NCI-H146 treated with DMSO at 0.1 percent for 48 hours (cell line): ENCODE measurements at regions not wholly inside any gene's neighbourhood (a gene's known extent, or its start where the extent isn't known, plus 50 kb on each side); places are given as distances from the start of the nearest gene placed in this dataset.

Source experiments
- DNase-seq: peaks from one replicate; lab custom pipeline; 2025; ENCODE audit not compliant: unreplicated experiment; lab: John Stamatoyannopoulos, UW

DNA sequence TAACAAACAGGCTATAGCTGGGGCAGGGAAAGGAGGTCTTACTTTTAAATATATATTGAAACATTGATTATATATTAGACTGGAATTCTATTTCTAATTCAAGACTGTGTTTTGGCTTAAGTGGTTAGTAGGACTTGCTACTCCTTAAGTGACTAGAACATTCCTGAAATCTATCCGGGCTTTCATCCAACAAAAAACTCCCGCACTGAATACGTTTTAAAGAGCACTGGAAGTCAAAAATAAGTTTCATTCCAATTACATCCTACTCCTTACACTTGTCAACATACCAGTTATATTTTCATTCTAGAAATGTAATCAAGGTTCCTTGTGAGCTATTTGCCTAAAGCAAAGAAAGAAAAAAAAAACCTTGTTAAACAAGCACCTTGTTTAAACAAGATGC is 204.6 kb downstream of the SP3 start:
- DNase-seq: no peak

DNA sequence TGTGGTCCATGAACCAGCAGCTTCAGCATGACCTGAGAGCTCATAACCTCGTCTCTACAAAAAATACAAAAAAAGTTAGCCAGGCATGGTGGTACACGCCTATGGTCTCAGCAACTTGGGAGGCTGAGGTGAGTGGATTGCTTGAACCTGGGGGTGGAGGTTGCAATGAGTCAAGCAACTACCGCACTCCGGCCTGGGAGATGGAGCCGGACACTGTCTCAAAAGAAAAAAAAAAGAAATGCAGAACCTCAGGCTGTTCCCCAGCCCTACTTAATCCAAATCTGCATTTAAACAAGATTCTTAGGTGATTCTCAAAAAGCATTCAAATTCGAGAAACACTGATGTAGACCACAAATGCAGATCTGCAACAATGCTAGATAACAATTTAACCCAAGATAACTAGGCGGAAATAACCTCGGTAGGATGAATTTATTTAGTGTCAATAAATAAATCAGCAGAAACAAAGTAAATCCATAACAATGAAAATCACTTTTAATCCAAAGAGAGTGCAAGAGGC is 203.5 kb downstream of the SP3 start:
- no peak for DNase-seq

DNA sequence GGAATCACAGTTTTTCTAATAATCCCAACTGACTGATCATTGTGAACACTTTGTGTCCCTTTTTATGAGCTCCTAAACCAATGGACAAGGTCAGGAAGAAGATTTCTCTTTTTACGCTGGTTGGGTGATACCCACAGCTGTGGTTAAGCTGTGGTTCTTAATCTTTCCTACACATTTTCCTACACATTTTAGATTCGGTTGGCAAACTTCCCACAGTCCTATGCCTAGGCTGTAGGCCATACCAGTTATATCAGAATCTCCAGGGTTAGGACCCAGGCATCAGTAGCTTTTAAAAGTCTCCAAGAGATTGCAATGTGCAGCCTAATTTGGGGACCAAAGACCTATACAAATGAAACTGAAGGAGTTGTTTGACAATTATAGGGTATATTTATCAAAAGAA is 203.0 kb downstream of the SP3 start:
- DNase-seq: no peak

DNA sequence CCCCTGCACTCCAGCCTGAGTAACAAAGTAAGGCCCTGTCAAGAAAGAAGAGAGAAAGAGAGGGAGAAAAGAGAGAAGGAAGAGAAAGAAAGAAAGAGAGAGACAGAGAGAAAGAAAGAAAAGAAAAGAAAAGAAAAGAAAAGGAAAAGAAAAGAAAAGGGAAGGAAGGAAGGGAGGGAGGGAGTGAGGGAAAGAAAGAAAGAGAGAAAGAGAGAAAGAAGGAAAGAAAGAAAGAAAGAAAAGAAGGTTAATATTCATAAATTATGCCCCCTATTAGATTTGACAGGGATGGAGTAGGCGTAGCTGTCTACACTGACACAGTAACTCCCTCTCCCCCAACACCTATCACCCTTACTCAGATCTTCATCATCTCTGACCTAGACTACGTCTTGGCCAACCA is 202.3 kb downstream of the SP3 start:
- no peak for DNase-seq

DNA sequence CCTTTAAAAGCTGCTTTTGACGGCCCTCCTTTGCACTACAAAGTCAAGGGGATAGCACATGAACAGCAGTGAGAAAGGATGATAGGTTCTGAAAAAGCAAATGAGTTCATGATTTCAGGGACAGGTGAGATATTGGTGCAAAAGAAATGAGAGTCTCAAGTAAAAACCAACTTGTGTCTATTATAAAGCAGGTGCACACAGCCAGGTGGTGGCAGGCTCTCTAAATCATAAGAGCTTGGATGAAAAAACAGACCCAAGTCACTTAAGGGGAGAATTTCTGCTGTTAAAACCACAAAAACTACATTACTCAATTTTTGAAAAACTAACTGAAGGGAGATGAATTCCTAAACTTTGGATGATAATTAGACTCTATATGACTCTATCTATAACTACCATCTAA is 201.5 kb downstream of the SP3 start:
- DNase-seq: no peak

DNA sequence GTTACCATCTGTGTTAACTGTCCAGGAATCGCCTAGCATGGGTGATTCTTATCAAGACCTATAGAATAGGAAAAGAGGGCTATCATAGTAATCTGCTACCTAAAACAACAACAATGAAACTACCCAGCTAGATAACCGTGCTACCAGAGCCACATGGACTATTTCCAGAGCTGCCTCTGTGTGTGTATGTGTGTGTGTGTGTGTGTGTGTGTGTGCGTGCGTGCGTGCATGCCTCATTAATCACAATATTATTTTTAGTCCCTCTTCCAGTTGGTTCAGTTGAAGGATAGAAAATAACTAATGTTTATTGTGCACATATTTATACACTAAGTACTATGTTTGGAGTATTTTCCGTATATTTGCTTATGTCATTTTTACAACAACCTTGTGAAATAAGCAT is 201.1 kb downstream of the SP3 start:
- no peak for DNase-seq

DNA sequence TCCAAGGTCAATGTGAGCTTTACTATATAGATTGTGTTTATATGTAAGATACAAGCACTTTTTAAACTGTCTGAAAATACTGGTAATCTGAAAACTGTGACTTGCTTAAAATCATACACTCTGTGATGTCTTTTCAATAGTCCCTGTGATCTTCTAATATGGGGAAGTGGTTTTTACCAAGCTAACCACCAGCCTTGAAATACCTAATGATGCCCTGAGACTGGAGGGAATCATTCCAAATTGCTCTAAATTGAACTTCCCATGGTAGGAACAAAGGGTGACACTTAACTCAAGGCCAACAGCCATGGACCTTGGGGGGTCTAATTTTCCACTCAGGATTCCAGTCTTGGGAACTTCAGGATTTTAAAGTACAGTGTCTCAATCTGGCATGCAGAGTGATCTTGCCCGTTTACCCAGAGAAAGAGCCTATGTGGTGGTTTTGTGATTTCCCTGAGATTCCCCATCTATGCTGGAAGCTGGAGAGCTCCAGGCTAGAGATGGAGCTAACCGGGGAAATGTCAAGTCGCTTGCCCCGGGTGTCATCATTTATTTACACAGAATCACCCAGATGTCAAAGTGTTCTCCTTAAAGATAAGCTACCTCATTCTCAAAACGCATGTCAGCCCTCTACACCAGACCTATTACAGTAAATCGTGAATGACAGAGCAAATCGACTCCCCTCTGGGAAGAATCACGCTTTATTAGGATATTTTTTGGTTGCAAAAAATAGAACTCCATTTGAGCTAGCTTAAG is 198.5 kb downstream of the SP3 start:
- DNase-seq: no peak

DNA sequence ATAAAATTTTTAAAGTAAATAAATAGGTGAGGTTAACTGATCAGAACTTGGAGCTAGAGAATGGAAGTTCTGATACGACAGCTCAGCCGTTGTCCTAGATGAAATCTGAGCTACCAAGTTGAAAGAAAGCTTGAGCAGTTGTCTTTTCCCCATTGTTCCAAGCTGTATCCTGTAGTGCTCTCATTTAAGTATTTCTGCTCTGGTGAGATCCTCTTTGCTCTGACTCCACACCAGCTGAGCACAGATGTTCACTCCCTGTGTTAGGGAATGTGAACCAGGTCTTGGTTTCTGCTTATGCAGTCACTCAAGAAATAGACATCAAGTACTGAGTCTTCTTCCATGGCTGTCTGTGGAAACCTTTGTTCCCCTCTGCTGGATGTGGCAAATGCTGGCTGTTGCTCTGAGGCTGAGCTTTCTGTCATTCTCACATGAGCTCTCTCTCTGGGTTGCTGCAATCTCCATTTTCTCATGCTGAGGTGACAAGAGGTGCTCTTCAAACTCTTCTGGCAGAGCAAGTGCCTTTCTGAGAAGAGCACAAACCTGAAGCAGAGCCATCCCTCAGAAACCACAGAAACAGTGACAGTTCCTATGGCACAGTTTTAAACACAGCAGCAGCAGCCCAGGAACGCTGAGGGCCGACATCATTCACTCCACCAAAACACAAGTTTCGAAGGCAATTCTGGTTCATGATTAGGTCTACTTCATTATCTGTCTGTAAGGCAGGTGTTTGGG is 194.1 kb downstream of the SP3 start:
- no peak for DNase-seq

DNA sequence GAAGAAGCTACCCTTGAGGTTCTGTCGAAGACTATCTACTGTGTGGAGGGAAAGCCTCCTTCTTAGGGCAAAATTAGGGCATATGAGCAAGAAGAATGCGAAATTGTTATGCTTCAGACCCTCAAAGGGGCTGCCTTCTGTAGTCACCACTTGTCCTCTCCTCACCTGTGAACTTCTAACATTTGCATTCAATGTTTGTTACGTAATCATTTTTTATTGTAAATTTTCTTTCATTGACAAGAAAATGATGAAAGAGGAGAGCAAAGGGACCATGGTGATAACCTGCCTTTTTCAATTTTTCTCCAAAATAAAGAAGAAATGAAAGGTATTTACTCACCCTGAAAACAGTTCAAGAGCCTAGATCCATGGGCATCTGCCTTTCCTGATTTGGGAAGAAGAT is 193.0 kb downstream of the SP3 start:
- DNase-seq: no peak

DNA sequence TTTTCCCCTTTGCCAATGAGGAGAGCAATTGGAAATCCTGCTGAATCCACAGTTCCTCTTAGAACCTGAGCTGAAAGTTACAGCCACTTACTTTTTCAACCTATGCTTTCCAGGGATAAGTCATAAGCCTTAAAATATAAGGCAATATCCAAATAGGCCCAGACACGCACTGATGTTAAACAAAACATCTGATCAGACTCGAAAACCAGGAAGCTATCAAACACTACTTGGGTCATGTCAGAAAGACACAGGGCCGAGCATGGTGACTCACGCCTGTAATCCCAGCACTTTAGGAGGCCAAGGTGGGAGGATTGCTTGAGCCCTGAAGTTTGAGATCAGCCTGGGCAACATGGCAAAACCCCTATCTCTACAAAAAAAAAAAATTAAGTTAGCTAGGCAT is 192.1 kb downstream of the SP3 start:
- DNase-seq: no peak

DNA sequence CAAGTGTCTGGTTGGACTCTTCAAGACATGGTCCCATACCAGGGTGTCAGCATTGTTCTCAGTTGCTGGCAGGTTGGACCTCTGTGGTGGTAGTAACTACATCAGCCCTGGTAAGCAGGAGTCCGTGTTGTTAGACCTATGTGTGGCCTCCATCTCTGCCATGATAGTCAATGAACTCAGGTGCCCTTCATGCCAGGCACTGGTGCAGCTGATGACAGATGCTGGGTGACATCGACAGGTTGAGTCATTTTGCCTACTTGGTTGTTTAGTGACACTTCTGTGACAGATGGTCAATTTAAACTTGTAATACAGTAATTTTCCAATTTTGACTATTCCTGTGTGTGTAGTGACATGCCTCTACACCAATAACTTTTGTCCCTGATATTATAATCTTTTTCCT is 189.7 kb downstream of the SP3 start:
- DNase-seq: no peak

DNA sequence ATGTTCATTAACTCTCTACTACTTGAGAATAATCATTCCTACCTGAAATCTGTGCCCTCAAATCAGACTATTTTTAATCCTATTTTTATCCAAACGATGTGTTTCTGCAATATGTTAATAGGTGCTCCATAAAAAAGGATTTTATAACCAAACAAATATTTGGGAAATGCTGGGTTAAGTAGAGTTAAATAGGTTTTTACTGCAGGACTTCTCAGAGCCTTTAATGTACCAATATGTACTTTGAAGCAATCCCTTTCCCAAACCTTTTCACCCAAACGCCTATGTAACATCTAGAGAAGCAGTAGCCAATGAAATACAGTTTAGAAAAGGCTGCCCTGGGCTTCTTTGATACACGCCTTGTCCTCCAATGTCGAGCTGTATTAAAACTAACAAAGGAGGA is 182.5 kb downstream of the SP3 start:
- DNase-seq: no peak

DNA sequence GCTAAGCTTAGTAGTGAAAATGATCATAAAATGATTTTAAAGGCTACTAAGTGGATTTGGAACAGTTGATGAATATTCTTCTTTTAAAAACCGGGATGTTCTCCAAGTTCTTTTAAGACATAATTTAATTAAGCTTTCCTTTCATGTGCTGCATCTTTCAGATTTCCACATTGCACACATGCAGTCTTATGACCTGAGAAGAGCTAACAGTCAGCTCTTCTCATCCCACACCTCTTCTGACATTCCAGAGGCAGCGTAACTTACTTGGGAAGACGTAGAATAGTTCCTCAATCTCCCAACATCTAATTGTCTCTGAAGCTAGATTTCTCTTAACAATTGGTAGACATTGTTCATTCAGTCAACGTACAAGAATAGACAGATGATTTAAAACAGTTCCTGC is 181.8 kb downstream of the SP3 start:
- no peak for DNase-seq

DNA sequence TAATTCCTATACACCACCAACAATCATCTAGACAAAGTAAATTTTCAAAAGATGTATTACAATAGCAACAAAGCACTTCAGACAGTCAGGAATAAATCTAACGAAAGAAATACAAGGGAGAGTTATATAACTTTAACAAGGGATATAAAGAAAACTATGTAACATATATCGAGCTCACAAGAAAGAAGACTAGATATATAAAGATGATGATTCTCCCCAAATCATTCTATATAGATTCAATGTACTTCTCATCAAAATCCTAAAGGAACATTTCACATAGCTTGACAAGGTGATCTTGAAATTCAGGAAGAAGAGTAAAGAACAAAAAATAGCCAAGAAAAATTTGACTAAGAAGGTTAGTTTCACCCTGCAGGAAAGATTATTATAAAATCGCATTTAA is 179.4 kb downstream of the SP3 start:
- no peak for DNase-seq

DNA sequence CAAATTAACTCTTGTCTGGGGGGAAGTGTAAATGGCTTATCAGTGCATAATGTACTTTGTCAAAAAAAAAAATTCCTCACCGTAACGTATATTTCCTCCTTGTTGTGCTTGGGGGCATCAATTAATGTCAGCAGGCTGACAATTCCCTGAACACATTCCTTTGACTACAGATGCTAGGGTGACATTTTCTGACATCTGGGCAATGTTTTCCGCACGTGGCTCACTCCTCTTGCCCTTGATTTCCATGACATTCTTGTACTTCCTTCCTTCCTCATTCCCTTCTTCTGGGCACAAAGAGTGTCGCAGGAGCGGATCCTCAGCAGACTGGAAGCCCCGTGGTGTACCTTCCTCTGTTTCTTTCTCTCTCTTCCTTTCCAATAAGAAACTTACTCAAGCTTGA is 173.7 kb downstream of the SP3 start:
- no peak for DNase-seq

DNA sequence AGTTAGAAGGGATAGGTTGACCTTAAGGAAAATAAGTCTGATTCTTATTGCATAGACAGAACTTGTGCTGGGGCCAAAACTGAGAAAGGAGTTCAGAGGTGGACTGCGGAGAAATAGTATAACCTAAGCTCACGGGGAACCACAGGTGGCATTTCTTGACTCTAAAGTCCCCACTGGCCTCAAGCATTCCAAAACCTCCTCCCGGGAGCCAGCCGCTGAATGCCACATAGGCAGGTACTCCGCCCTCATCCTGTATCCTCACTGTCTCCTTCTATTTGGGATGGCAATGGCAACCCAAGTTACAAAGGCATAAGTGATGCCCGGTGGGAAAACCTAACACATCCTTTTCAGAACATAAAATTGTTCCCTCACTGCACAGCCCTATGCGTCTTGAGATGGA is 173.0 kb downstream of the SP3 start:
- DNase-seq: no peak

DNA sequence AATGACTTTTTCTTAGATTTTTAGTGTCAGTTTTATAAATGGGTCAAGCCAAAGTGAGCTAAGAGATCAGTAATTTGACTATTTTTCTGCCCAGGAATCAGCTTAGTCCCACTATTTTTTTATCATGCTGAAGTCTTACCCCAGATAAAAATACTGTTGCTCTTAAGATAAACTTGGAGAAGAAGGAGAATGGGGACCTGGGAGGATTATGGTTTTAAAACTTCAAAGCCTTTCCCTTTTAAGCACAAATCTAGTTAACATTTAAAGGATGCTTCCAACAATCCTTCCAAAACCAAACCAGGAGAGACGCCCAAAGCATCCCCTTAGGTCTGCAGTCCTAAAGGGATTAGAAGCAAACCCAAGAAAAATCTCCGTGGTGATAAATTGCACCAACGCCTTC is 172.4 kb downstream of the SP3 start:
- no peak for DNase-seq

DNA sequence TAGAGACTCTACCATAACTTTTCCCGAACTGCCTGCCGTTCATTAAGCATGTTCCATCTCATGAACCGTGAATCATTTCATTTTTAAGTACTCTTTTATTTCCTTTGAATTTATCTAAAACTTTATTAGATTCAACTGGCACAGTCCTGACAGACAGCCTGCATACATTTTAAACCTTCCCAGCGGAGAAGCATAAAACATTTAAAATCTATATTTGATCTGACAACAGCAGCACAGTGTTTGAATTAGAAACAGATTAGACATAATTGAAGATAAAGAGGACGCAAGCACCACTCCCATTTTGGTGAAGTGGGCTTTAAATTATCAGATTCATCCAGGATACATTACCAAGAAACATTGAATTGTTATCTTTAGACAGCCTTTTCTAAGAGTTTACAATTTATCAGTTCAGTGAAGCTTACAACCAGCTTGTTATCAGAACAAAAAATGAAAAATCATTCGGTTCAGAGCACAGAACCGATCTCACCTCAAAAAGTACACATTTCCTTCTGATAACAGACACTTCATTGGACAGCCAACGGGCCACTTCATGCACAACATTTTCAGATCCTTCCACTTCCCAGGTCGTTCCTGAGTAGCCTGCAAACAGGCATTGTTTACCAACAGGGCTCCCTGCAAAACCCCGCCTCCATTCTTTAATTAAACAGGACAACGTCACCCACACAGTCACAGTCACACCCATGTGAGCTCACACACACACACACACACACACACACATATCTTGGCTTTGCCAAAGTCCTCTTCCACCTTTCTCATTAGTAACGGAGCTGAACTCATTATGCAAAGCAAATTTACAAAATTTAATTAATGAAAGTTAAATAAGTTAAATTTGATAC is 171.2 kb downstream of the SP3 start:
- no peak for DNase-seq

DNA sequence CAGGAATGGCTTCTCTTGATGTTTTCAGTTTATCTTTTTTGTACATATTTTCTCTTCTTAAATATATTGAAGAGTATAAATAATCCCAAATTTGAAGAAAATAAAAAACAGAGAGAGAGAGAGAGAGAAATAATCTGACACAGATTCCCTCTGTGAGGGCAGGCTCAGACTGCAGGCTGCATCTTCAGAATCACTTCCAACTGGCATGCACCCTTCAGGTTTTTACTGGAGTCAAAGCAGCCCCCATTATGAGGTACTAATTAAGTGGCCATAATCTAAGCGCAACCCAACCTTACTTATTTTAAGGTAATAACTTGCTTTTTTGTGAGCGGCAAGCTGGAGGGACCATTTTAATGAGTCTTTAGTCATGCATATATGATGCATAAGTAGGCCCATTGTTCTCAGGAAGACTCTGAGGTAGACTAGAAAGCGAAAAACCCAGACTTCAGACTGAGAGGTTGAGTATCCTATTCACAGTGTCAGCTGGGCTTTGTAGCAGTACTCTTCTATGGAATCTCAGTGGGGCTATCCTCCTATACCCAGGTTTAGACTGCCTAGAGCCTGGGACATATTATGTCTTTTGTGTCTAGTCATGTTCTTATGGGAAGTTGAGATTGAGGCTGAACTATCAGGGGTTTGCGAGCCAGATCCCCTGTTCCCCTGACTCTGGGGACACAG is 167.4 kb downstream of the SP3 start:
- DNase-seq: no peak

DNA sequence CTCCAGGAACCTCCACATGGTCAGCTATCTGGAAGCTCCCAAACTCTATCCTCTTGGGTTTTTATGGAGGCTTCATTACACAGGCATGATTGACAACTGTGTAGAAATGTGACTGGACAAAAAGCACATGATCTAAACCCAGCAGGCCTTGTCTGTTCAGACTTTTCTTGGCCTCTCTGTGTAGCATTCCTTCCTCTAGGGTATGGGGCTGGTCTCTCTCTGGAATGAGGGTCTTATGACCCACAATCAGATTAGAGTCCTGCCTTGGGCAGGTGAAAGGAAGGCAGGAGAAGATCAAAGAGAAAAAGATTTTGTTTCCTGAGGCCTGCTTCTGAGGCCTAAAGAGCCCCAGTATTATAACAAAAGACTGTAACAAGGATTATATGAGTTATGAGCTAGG is 162.7 kb downstream of the SP3 start:
- no peak for DNase-seq

DNA sequence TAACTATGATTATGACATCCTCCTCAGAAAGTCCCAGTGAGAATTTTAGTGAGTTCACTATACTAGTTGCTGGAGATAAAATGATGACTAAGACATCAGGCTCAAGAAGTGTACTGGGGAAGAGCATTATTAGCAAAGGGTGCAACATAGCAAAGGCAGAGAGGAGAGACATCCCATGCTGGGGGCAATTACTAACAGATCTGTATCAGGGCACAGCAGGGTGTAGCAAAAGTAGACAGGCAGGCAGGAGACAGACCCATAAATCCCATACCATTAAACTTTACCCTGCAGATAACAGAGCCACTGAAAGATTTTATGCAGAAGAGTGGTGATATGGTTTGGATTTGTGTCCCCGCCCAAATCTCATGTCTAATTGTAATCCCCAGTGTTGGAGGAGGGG is 161.7 kb downstream of the SP3 start:
- DNase-seq: no peak
